ENCODE measurements at regions not wholly inside any gene's neighbourhood (a gene's known extent, or its start where the extent isn't known, plus 50 kb on each side); places are given as distances from the start of the nearest gene placed in this dataset.

DNA sequence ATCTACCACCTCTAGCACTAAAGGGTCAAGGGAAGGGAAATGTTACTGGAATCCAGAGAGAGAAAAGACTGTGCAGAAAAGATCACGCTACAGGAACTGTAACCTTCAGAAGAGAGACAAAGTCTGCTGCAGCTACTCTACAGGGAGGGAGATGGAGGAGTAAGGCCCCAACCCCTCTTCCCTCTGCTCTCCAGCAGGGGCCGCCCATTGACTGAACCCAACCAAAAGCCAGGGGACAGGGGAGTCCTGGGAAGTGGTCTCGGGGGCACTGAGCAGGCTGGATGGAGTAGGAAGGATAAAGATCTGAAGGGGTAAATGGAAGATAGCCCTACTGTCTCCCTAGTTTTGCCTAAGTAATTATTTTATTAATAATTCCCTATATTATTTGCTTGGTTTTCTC is 72.8 kb upstream of the NR5A2 start:
- peak; percentile 5 for DNase-seq

DNA sequence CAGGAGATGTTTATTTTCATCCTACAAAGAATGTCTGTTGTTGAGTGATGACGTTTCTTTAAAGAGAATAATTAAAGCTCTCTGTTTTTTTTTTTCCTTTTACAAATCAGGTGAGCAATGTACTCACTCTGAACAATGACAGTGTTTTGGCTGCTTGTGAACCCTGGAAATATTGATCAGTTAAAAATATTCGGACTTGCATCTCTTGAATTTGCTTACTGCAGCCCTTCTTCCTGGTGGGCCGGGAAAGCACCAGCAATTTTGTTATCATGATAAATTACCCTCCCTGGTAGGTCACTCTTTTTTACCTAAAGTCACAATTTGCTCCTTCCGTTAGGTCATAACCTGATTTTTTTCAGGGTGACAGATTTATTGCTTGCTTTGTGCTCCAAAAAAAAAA is 72.3 kb upstream of the NR5A2 start:
- DNase-seq: peak; percentile 42

GRCh38 chr1:199956005-199956404 is 71.5 kb upstream of the NR5A2 start:
- DNase-seq: no peak

GRCh38 chr1:199959033-199959774 is 68.3 kb upstream of the NR5A2 start:
- DNase-seq: no peak

- no peak for DNase-seq
Observed at GRCh38 chr1:199959775-199960110, 67.8 kb upstream of the NR5A2 start.

DNA sequence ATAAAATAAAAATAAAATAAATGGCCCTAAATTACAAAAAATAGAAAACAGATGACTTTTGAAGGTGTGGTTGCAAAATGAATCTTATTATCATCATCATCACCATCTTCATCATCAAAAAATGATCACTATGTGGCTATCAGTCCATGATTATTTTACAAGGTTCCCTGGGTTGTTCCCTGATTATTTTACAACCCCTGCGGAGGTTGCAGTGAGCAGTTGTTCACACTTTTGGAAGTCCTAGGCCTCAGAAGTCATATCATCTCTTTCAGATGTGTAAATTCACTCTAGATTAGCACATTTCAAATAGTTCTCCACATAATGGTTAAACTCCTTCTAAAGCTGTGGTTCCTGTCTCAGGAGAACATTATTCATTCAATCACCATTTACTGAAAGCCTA is 57.4 kb upstream of the NR5A2 start:
- DNase-seq: no peak

DNA sequence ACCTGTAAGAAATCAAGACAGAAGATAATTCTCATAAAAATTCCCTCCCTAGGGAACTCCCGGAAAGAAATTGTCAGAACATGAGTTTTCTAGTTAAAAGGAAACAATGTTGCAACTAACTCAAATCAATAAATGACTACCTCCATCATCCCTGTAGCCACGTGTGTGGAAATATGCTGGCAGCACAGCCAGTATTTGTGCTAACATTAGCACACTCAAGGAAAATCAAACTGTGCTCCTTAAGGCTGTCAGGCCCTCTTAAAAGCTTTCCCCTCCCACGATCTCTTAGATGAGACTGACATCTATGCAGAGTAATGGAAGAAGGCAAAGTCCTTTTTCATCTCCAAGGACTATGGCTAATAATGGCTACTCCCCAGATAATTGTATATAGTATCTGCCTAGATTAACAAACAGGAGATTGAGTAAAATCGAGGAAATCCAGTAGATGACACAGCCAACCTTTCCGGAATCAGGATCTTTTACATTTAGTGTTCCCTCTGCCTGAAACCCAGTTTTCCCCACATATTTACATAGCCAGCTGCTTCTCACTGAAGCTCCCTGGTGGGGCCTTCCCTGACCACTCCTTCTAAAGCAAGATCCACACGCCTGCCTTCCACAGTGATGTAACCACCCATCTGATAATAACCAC is 50.9 kb upstream of the NR5A2 start:
- DNase-seq: peak; percentile 68
